HG02938 (cell line): ENCODE measurements at regions not wholly inside any gene's neighbourhood (a gene's known extent, or its start where the extent isn't known, plus 50 kb on each side); places are given as distances from the start of the nearest gene placed in this dataset.
"Not testable (repeated sequence)": the region's sequence is repeated elsewhere in the genome, so short reads cannot be mapped to it uniquely, and the experiment has no call there.

Experiments used
- ATAC-seq: cut with Tn5 transposase; IDR thresholded peaks from one replicate; pipeline ENCODE4 v1.9.1; 2021; ENCODE audit warnings: mild to moderate bottlenecking, moderate library complexity; ENCODE audit not compliant: unreplicated experiment

DNA sequence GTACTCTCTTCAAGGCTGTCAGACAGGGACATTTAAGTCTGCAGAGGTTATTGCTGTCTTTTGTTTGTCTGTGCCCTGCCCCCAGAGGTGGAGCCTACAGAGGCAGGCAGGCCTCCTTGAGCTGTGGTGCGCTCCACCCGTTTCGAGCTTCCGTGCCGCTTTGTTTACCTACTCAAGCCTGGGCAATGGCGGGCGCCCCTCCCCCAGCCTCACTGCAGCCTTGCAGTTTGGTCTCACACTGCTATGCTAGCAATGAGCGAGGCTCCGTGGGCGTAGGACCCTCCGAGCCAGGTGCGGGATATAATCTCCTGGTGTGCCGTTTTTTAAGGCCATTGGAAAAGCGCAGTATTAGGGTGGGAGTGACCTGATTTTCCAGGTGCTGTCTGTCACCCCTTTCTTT, 373.4 kb downstream of the DNAJB9 start:
- not testable (repeated sequence) for ATAC-seq

DNA sequence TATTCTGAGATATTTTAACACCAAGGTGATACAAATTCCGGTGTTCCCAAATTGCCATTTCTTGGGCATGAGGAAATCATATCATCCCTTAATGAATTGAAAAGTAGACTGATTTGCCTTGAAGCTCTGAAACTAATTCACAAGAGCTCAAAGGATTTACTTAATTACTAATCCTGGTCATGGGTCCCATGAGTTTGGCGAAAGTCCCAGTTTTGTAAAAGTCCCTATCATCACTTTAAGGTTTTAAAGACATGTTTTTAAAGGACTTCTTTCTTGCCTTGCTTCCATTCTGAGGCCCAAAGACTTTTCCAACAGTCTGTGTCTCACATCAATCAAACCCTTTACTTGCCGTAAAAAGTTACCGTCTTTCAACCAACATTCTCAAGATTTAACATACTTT, 377.9 kb downstream of the DNAJB9 start:
- ATAC-seq: no peak

DNA sequence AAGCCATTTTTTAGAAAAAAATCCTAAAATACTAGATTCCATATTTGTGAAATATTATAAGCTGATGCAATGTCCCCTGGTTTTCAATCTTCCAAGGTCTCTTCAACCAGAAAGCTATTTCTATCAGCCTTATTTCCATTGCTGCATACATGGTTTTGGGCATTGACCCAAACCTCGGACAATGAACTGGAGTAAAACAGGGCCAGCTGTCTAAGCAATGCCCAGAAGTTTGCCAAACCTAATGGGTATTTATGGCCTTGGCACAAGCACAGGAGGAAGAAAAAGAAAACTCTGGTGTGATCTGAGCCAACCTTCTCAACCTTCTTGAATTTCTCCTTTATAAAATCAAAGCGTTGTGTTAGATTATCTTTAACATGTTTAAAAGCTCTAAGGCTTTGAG, 402.3 kb downstream of the DNAJB9 start:
- no peak for ATAC-seq

DNA sequence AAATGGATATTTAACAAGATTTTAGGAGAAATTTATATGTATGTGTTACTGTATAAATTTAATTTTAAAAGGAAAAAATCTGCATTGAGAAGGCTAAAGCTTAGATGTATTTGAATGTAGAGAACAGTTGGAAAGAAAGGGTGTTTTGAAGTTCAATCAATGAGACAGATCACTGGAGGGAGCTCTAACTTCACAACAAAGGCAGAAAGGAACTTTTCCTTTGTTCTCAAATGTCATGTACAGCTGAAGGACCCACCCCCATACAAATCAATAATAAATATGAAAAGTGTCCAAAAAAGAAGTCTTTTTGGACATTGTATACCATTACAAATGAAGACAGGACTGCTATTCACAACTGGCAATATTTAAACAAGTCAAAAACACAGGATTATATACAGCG, 403.4 kb downstream of the DNAJB9 start:
- no peak for ATAC-seq

DNA sequence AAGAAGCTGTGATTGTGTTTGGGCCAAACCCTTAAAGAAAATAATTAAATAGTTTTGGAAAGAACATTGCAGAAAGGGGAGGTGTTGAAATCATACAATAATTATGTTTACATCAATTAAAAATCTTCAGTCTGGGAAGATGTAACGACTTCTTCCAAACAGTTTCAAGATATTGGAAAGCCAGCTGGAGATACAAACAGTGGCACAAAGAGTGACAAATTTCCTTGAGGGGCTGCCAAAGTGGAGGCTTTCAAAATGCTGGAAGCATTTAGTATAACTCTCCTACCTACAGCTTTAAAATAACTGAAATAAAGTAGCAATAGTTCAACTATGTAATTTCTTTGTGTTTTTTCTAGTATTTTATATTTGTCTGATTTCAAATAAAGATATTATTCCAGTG, 405.0 kb downstream of the DNAJB9 start:
- no peak for ATAC-seq

DNA sequence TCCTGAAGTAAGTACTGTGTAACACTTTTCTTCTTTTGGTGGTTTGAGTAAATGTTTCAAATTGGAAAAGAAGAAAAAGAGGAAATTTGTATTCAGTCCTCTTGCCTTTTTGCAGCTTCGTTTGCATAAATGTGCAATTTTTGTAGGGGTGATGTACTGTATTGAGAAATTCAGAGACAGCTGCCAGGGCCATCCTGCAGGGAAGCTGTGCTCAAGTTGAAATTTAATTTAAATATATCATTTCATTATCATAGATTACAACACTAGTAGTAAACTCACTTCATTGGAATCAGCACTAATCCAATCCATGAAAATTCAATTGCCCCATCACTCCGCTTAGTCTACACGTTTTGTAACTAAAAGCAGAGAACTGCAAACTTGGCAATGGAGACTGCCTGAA, 415.4 kb downstream of the DNAJB9 start:
- ATAC-seq: no peak

DNA sequence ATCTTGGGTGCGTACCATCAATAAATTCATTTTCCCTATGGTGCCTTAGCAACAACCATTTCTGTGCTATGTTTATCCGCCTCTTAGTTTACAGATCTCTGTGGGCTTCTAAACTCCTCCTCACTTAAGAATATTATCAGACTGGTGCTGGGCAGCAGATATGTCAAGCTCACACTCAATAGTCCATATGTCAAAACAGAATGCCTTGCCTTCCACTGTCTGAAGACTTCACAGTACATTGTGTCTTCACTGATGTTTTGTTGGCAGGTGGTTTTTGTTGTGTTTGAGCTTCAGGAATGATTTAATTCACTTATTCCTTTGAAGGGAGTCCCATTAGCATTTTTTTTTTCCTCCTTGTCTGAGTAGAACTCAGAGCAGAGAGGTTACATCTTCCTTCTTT, 419.6 kb downstream of the DNAJB9 start:
- no peak for ATAC-seq

DNA sequence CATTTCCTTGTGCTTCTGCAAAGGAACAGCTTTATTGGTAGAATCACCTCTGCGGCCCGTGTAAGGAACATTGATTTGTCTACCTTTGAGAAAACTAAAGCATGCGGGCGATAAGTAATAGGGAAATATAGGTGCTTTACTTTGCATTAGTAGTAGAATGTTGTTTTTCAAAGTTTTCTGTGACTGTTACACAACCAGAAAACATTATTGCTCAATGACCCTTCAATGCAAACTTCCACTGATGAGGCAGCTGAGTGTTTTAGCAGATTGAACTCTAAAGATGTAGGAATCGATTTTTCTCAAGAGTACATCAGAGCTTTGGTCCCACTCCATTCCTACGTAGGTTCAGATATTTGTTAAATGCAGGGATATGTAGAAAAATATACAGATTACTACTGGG, 427.8 kb downstream of the DNAJB9 start:
- no peak for ATAC-seq

DNA sequence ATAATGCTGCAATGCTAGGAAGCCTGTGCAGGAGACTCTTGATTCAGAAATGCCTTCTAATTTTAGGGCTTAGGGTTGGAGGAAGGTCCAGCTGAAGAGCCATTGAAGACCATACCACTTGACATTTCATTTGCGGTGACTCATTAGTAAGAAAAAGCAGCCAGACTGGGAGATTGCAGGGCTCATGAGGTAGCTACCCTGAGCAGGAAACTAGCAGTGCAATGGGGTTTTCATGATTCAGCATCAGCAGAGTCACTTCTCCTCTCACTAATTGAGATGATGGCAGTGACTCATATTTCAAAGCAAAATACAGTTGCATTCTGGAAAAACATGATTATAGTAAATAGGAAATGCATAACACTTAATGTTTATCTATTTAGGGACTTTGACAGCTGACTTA, 434.1 kb downstream of the DNAJB9 start:
- ATAC-seq: no peak

DNA sequence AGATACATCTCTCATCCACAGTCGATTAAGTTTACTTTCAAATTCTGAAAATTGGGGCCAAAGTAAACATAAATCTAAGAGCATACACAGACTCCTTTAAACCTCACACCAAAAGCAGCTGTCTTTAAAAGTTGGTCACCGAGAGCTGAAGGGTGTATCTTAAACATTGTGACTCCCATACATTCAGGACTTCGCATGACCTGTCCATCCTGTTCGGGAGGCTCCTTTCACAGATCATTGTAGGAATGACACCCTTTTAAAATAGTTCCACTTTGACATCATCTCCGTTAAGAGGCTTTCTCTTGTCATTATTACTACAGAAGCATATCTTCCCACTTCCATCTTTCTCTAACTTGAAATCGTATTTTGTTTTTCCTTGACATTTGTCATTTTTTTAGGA, 440.0 kb downstream of the DNAJB9 start:
- ATAC-seq: no peak

DNA sequence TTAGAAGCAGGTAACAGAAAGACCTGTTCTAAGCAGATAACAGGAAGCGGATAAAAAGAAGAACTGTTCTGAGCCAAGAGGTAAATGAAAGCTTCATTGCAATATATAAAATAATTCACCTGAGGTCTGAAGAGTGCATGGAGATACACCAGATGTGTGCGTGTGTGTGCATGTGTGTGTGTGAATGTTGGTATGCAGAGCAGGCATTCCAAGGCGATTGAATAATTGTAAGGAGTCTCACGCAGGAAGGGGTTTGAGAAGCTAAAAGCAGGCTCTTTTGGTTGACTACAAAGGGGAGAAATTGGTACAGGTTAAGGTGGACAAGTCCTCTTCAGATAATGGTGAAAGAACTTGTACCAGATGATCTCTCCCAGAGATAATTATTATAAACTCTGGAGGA, 450.6 kb downstream of the DNAJB9 start:
- no peak for ATAC-seq

DNA sequence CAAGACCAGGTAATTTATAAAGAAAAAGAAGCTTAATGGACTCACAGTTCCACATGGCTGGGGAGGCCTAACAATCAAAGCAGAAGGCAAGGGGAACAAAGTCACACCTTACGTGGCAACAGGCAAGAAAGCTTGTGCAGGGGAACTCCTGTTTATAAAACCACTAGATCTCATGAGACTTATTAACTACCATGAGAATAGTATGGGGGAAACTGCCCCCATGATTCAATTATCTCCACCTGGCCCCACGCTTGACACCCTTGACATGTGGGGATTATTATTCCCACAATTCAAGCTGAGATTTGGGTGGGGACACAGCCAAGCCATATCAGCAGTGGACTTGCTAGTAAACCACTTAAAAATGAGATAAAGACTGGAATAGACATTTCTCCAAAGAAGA, 451.7 kb downstream of the DNAJB9 start:
- ATAC-seq: no peak

DNA sequence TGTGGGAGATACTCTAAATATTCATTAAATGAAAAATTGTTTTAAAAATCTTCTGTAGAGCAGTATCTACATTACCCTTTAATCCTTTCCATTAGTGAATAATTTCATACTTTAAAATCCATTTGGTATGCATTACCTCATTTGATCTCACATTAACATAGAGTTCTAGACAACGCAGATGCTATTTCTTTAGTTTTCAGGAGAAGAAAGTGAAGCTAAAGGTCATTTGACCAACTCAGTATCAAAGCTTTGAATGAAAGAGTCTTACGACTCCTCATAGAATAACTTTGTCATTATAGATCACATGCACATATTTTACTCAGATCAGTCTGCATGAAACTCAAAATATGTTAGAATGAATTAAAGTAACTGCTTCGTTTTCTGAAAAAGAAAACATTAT, 460.2 kb downstream of the DNAJB9 start:
- ATAC-seq: no peak

DNA sequence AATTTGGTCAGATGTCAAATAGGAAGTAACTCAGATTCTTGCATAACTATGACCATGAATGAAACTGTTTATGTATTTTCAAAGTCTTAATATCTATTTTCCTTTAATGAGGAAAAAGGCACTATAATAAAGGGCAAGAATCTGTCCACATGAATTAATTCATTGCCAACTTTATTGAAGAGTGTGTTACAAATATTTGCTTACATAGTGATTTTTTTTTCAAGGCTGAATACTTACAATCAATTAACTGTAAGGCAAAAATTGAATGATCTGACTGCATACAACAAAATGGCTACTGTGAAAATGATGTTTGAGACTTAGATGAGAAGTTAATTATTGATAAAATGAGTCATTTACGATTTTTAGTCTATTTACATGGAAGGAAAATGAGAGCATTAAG, 475.0 kb downstream of the DNAJB9 start:
- no peak for ATAC-seq

DNA sequence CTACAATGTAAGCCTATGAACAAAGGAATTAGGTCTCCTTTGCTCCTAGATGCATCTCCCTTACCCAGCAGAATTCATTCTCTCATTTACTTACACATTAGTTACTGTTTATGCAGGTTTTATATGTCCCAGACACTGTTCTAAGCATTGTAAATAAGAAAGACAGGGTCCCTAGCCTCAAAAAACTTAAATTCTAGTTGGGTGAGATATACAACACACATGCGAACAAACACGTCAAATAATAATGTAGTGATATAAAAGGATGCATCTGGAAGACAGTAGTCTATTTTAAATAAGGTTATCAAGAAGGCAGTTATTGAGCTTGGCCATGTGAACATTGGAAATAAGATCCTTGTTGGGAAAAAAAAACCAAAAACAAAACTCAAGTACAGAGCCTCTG, 479.7 kb downstream of the DNAJB9 start:
- no peak for ATAC-seq

DNA sequence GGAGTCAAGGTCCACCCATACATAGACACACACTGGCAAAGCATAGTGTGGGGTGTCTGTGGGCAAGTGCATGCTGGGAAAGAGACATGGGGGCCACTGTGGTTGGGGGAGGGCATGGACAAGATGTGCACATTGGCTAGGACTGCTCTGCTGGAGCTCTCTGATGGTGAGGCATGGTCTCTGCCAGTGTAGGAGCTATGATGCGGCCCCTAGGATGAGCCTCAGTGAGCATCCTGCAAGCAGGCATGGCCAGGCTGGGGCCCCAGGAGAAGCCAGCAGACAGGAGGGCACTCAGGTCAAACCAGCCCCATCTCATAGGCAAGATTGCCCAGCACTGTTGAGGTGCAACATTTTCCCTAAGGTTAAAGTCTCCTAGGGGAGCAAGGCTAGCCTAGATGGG, 489.4 kb downstream of the DNAJB9 start:
- no peak for ATAC-seq

DNA sequence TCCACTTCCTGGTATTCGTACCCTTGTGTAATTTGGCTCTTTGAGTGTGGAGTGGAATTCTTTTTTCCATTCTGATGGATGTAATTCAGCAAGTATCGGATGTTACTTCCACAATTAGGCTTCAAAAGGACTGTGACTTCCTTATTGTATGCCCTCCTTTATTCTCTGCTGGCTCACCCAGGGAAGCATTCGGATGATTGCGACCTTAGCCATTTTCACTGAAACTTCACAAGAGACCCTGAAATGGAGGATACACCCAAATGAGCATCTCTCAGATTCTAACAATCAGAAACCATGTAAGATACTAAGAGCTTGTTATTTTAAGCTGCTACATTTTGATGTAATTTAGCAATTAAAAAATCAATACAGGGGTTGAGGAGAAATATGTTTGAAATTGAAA, 493.1 kb downstream of the DNAJB9 start:
- no peak for ATAC-seq

DNA sequence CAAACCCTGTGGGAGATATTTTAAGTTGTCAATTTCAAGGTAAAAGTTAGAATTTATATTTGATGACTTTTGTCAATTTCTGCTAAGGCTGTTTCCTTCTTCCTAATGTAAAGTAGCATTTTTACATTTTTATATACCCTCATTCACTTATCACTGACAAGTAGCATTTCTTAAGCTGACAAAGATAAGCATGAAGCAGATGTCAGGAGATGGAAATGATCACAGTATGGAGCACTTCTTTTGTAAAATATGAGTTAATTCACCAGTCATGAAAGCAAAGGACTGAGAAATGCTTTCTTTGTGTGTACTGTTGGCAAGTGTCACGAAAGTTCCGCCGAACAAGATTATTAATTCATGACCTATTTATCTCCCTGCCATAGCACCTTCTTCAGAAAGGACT, 503.9 kb downstream of the DNAJB9 start:
- ATAC-seq: no peak

DNA sequence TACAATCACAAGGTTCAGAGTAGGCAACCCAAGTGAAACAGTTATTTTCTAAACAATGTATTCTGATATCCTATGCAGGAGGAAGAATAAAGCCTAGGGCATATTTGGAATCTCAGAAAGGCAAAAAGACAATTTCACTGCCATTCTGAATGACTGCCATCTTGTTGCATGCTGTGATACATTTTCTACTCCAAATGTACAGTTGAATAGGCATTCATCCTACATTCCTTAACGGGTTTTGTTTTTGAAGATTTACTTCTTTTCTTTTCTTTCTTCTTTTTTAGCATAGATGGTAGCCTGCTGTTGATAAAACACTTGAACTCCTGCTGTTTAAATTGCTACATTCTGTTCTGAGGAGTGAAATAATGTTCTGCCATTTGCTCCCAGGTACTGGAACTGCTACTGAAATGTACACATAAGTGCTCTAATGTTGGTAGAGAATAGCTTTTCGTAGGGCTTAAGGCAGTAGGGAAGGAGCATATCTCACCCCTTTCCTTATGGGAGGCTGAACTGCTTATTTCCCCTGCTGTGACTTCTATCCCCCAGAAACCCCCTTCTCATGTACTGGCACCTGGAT, 506.8 kb downstream of the DNAJB9 start:
- no peak for ATAC-seq

DNA sequence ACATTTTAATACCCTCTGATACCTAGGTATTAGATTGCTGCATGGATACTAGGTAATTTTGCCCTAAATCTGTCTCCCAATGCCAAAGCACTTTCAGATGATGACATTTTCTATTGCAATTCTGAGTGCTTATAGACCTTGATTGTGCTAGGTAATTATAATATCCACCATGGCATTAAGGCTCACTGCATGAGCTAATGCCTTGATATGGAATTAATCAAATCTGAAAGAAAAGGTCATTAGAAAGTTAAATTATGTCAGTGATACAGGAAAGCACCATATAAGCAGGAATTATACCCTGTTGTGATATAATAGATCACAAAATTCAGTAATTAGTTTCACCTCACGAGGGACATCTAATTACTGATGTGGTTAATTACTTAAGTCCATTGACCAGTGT, 521.4 kb downstream of the DNAJB9 start:
- no peak for ATAC-seq

DNA sequence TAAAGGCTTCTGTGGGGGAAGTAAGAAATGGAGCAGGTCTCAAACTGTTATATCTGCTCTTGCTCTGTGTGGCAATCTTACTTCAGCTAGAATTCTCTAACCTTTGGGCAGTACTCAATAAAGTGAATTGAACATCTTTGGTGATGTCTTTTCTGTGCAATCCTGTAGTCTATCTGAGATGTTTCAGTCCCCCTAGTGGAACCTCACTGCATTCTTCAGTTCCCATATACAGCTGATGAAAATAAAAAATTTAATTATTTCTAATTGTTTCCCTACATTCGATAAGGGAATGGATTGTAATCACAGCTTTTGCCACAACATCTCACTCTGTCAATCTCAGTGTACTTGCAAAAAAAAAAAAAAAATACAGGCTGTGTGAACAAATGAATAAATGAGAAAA, 522.6 kb downstream of the DNAJB9 start:
- no peak for ATAC-seq

DNA sequence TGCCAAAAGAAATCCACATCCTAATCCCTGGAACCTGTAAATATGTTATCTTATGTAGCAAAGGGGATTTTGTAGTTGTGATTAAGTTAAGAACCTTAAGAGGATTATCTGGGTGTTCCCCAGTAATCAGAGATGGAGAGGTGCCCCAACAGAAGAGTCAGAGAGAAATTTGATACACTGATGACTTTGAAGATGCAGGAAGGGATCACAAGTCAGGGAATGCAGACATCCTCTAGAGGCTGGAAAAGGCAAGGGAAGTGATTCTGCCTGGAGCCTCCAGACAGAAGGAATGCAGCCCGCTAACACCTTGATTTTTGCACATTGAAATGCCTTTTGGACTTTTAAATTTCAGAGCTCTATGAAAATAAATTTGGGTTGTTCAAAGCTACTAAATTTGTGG, 531.7 kb downstream of the DNAJB9 start:
- no peak for ATAC-seq

DNA sequence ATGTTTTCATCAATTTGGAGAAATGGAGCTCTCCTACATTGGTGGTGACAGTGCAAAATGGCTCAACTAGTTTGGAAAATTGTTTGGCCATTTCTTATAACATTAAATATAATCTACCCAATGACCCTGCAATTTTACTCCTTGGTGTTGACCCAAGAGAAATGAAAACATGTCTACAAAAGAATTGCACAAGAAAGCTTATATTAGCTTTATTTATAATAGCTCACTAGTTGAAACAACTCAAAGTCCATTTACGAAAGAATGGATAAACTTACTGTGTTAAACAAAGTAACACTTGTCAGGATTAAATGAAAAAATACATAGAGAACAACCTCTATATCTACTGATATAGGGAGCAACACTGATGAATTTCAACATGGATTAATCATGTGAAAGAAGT, 539.9 kb downstream of the DNAJB9 start:
- ATAC-seq: no peak

DNA sequence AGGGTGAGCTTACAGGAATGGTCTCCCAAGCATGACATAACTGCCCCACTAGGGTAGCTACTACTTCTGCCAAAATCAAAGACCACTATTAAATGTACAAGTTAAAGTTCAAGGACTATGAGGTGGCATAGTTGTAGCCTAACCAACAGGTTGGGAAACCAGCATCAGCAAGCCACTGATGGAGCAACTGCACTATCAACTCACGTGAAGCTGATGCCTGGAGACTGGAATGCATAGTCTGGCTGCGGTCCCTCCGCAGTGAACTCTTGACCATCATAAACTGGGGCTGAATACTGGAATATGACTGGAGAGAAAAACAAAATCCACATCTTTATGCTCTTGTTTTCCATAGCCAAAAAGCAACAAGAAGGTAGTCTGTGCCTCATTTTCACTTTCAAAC, 541.4 kb downstream of the DNAJB9 start:
- no peak for ATAC-seq
